Fibroblast of pulmonary artery (primary cell): ENCODE measurements at regions not wholly inside any gene's neighbourhood (a gene's known extent, or its start where the extent isn't known, plus 50 kb on each side); places are given as distances from the start of the nearest gene placed in this dataset.

ENCODE experiments used
- DNase-seq: peaks from one replicate; pipeline ENCODE4 v3.0.0-alpha.2; 2010; ENCODE audit warnings: low read depth
- H3K4me3 ChIP-seq: replicated peaks from 2 replicates; pipeline ENCODE4 v1.5.1; 2011; ENCODE audit warnings: low read depth, mild to moderate bottlenecking, control low read depth, low read length, moderate library complexity
- TF ChIP-seq, protein P1 (sequence below): IDR thresholded peaks from 2 replicates; pipeline ENCODE4 v1.5.1; 2011; ENCODE audit warnings: mild to moderate bottlenecking, control low read depth, low read length, inconsistent platforms; ENCODE audit errors: missing control alignments

DNA sequence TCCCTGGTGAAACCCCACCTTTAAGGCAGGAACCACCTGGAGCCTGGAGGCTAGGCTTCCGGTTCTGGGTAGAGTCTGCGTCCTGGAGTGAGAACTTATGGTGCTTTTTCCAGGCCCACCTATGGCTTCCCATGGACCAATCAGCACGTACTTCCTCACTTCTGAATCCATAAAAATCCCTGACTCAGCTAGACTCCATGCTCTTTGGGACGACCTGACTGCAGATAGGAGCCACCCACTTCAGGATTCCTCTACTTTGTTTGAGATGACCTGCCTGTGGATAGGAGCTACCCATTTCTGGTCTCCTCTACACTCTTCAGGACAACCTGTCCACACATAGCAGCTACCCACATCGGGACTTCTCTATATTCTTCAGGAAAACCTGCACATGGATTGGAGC, 168.8 kb upstream of the IRX2 start:
- no peak overlapping the region for H3K4me3 ChIP-seq
- TF ChIP-seq, protein P1, sequence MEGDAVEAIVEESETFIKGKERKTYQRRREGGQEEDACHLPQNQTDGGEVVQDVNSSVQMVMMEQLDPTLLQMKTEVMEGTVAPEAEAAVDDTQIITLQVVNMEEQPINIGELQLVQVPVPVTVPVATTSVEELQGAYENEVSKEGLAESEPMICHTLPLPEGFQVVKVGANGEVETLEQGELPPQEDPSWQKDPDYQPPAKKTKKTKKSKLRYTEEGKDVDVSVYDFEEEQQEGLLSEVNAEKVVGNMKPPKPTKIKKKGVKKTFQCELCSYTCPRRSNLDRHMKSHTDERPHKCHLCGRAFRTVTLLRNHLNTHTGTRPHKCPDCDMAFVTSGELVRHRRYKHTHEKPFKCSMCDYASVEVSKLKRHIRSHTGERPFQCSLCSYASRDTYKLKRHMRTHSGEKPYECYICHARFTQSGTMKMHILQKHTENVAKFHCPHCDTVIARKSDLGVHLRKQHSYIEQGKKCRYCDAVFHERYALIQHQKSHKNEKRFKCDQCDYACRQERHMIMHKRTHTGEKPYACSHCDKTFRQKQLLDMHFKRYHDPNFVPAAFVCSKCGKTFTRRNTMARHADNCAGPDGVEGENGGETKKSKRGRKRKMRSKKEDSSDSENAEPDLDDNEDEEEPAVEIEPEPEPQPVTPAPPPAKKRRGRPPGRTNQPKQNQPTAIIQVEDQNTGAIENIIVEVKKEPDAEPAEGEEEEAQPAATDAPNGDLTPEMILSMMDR: no peak
- DNase-seq: no peak

DNA sequence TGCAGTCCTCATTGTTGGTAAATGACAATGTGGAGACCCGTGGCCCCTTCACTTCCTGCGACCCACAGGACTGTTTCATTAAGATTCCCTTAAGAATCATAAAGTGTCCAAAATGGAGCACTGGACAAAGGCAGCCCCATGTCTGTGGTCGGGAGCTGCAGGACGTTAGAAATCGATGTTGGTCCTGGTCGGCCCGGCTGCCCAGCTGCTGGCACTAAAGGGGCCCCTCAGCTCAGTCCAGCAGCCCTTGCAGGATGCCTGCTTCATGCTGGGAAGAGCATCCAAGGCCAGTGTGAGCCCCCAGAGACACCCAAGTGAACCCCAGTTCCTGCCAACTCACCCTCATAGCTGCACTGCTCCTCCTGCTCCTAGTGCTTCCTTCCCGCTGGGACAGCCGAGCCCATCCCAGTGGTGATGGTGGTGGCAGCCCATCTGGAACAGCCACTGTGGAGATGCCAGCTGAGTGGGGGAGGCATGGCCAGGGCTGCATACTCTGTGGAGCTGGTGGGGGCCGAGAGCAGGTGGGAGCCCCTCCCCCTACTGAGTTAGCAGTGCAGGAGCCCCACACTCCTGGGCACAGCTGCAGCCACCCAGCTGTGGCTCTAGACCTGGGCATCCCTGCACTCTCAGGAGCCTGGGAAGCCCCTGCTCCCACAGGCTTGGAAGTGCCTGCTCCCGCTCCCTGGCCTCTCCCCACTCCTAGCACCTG, 168.0 kb upstream of the IRX2 start:
- no peak overlapping the region for H3K4me3 ChIP-seq
- TF ChIP-seq, protein P1: no peak
- DNase-seq: no peak

DNA sequence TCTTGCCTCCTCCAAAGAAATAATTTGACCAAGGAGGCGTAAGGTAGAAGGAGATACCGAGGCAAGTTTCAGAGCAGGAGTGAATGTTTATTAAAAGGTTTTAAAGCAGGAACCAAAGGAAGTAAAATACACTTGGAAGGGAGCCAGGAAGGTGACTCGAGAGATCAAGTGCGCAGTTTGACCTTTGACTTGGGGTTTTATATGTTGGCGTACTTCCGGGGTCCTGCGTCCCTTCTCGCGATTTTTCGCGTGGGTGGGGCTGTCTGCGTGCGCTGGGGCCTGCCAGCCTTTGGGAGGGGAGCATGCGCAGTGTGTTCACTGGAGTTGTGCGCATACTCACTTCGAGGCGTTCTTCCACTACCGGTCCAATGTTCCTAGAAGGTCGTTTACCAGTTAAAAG, 166.0 kb upstream of the IRX2 start:
- no peak overlapping the region for H3K4me3 ChIP-seq
- TF ChIP-seq, protein P1: no peak
- no peak for DNase-seq

DNA sequence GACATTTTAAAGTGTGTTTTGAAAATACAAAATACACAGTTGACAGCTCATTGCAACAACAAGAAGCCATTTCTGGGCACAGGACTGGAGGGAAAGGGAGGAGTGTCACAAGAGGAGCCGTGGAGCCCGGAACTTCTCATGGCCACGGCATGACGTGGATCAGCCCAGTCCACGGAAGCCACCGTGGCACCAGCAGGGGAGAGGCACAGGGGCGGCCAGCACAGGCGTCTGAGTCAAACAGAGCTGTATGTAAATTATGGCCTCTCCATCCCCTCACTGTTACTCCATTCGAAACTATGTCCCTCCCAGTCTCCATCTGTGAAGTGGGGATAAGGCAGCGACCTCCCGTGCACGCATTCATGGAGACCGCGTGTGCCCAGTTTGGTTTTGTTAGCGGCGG, 165.6 kb upstream of the IRX2 start:
- H3K4me3 ChIP-seq: no peak overlapping the region
- no peak for DNase-seq
- TF ChIP-seq, protein P1: no peak

DNA sequence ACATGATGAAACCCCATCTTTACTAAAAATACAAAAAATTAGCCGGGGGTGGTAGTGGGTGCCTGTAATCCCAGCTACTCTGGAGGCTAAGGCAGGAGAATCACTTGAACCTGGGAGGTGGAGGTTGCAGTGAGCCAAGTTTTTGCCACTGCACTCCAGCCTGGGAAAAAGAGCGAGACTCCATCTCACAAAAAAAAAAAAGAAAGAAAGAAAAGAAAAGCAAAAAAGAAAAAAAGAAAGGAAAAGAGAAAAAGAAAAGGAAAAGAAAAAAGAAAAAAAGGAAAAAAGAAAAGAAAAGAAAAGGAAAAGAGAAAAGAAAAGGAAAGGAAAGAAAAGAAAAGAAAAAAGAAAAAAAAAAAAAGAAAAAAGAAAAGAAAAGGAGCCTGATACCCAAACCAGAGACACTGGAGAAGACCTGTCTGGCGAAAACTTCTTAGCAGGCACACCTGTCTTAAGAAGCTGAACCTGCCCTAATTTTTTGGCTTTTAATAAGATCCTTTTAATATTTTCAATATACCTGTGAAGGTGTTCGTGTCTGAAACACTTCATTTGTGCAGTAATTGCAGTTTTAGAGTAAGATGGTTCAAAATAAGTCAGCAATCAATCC, 164.7 kb upstream of the IRX2 start:
- H3K4me3 ChIP-seq: no peak overlapping the region
- TF ChIP-seq, protein P1: no peak
- no peak for DNase-seq

DNA sequence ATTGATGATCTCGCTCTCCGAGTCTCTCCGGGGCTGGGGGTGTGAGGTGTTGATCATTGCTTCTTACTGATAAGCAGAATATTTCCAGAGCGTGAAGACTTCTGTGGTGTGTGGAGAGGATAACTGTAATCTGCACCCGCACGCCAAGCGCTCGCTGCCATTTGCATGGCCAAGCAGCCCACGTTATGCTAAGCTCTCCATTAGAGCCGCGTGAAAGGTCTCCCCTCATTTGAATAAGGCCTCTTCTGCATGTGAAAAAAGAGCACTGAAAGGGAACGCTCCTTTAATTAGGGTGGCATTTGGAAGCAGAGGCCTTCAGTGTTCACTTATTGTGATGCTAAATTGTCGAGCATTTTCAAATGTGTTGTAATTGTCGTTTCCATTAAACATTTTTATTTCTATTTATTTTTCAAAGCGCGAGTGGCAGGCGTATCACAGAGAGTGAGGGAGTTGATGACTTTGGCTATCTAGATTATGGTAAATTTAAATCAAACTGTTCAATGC, 163.6 kb upstream of the IRX2 start:
- no peak for DNase-seq
- TF ChIP-seq, protein P1: no peak
- H3K4me3 ChIP-seq: no peak overlapping the region
